ENCODE measurements at regions not wholly inside any gene's neighbourhood (a gene's known extent, or its start where the extent isn't known, plus 50 kb on each side); places are given as distances from the start of the nearest gene placed in this dataset.

GRCh38 chr1:147852706-147853225 is 49.8 kb upstream of the GJA8 start:
- no peak for DNase-seq

Measured in suppressor macrophage treated with lipopolysaccharide for 1 hour (primary cell).